ENCODE measurements at regions not wholly inside any gene's neighbourhood (a gene's known extent, or its start where the extent isn't known, plus 50 kb on each side); places are given as distances from the start of the nearest gene placed in this dataset.

DNA sequence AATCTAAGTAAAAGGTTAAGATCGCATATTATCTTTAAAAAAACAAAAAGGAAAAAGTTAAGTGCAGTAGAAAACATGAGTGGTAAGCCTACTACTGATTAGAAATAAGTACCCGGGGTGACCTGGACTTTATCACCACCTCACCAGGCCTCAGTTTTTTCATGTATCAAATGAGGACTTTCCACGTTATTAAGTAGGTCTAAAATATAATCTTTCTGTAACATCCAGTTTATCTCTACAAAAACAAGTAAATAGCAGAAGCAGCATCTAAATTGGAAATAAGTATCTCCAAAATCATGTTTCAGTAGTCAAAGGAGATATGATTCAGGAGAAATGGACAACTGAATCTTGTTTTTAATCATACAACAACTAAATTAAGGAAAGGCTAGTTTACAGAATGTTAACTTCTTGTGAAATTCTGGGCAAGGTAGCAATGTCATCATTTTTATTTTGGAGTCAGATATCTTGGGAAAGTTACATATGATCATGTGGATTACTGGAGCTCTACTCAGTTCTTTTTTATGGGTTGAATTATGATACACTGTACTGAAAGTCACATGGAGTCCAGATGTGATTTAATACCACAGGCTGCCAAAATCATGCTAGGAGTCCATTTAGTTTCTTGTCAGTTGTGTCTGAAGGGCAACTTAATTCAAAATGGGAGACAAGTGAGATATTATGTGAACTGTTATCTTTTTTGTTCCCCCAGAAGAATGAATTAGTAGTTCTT lies 114.7 kb upstream of the PRL start:
- TF ChIP-seq, protein P1, sequence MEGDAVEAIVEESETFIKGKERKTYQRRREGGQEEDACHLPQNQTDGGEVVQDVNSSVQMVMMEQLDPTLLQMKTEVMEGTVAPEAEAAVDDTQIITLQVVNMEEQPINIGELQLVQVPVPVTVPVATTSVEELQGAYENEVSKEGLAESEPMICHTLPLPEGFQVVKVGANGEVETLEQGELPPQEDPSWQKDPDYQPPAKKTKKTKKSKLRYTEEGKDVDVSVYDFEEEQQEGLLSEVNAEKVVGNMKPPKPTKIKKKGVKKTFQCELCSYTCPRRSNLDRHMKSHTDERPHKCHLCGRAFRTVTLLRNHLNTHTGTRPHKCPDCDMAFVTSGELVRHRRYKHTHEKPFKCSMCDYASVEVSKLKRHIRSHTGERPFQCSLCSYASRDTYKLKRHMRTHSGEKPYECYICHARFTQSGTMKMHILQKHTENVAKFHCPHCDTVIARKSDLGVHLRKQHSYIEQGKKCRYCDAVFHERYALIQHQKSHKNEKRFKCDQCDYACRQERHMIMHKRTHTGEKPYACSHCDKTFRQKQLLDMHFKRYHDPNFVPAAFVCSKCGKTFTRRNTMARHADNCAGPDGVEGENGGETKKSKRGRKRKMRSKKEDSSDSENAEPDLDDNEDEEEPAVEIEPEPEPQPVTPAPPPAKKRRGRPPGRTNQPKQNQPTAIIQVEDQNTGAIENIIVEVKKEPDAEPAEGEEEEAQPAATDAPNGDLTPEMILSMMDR (IDR thresholded peaks at IDR 0.05; ENCODE audit: unreplicated experiment), result no peak
- no peak overlapping the region for H3K4me3 Mint-ChIP-seq (ENCODE audit: unreplicated experiment)
- H3K27me3 Mint-ChIP-seq (ENCODE audit: unreplicated experiment), result peaks cover 3% of the 10 kb centered on the region
- no peaks in the 10 kb centered on the region for H3K9me3 Mint-ChIP-seq (ENCODE audit: unreplicated experiment)
- peaks cover 15% of the 10 kb centered on the region for H3K4me1 Mint-ChIP-seq (ENCODE audit: unreplicated experiment)
- DNase-seq (ENCODE audit: low spot score), result no peak
- H3K36me3 Mint-ChIP-seq (ENCODE audit: low read depth, unreplicated experiment), result no peaks in the 10 kb centered on the region
- no peak overlapping the region for H3K27ac Mint-ChIP-seq (ENCODE audit: unreplicated experiment)

DNA sequence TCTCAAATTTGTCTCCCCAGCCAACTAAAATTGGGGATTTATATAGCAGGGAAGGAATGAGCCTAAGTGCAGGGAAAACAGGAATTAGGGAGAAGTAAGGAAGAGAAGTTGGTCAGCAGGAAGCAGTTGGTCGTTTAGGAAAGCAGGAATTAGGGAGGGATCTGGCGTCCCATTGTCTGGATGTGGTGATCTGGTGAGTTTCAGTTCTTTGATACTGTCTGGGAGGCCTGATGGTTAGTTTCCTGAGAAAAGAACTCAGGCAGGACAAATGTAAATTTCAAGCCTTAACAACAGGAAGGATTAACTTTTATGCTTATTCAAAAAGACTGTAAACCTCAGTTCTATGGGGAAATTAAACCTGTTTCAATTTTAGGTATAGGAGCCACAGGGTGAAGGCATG lies 116.2 kb upstream of the PRL start:
- DNase-seq (ENCODE audit: low spot score), result no peak
- TF ChIP-seq, protein P1 (IDR thresholded peaks at IDR 0.05; ENCODE audit: unreplicated experiment), result no peak
- peak overlapping the region; percentile 83 for H3K27ac Mint-ChIP-seq (ENCODE audit: unreplicated experiment)

DNA sequence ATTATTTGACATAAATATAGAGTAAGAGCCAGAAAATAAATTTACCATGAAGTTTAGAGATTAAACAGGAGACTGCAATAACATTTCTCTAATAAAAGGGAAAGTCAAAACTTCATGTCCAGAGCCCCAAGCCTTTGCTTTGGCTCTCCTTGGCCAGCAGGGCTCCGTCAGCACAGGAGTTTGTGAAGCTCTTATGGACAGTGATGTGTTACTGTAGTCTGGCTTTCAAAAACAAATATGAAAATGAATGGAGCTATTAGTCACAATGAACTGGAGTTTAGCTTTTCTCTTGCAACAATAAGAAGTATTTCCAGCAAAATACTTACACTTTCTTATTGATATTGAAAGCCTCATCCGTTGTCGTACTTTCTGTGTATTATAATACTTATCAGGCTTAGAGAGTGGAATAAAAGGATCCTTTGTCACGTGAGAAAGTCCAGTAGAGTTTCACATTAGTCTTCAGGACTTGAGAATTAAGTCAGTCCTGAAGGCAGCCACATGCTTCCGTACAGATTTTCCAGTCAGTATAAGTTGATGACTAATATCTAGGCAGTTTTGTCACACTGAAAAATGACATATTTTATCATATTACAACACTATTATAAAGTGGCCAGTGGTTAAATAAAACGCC lies 117.0 kb upstream of the PRL start:
- no peak for DNase-seq (ENCODE audit: low spot score)

More for the DNA sequence above, 116.2 kb upstream of the PRL start:
- Mint-ChIP-seq H3K4me3 (ENCODE audit: unreplicated experiment) (no peak overlapping the region), H3K4me1 (ENCODE audit: unreplicated experiment) (peaks cover 15% of the 10 kb centered on the region), H3K27me3 (ENCODE audit: unreplicated experiment) (peaks cover 3% of the 10 kb centered on the region), H3K36me3 (ENCODE audit: low read depth, unreplicated experiment) (no peaks in the 10 kb centered on the region), H3K9me3 (ENCODE audit: unreplicated experiment) (no peaks in the 10 kb centered on the region)

DNA sequence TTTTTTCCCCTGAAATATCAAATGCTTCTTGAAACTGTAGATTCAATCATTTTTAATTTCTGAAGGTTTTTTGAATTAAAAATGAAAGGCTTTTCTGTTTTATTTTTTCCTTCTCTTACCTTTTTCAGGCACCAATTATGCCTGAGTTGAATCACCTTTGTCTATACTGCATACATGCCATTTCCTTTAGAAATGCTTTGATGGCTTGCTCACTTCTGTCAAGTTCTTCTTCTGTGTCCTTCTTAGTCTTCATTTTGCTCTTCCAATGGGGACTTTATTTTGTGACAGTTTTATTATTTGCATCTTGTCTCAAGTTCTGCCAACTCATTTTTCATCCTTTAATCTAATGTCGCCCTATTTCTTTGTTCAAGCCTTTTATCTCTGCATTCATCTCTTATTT lies 121.9 kb upstream of the PRL start:
- no peaks in the 10 kb centered on the region for H3K36me3 Mint-ChIP-seq (ENCODE audit: low read depth, unreplicated experiment)
- no peaks in the 10 kb centered on the region for H3K9me3 Mint-ChIP-seq (ENCODE audit: unreplicated experiment)
- H3K4me3 Mint-ChIP-seq (ENCODE audit: unreplicated experiment), result no peak overlapping the region
- H3K4me1 Mint-ChIP-seq (ENCODE audit: unreplicated experiment), result peaks cover 4% of the 10 kb centered on the region
- H3K27me3 Mint-ChIP-seq (ENCODE audit: unreplicated experiment), result no peaks in the 10 kb centered on the region
- TF ChIP-seq, protein P1 (IDR thresholded peaks at IDR 0.05; ENCODE audit: unreplicated experiment), result no peak
- DNase-seq (ENCODE audit: low spot score), result no peak
- H3K27ac Mint-ChIP-seq (ENCODE audit: unreplicated experiment), result no peak overlapping the region

More for the DNA sequence above, 117.0 kb upstream of the PRL start:
- H3K36me3 Mint-ChIP-seq (ENCODE audit: low read depth, unreplicated experiment), result no peaks in the 10 kb centered on the region
- no peaks in the 10 kb centered on the region for H3K9me3 Mint-ChIP-seq (ENCODE audit: unreplicated experiment)
- H3K27ac Mint-ChIP-seq (ENCODE audit: unreplicated experiment), result no peak overlapping the region
- TF ChIP-seq, protein P1 (IDR thresholded peaks at IDR 0.05; ENCODE audit: unreplicated experiment), result no peak
- peaks cover 3% of the 10 kb centered on the region for H3K27me3 Mint-ChIP-seq (ENCODE audit: unreplicated experiment)
- H3K4me1 Mint-ChIP-seq (ENCODE audit: unreplicated experiment), result peaks cover 15% of the 10 kb centered on the region
- H3K4me3 Mint-ChIP-seq (ENCODE audit: unreplicated experiment), result no peak overlapping the region

DNA sequence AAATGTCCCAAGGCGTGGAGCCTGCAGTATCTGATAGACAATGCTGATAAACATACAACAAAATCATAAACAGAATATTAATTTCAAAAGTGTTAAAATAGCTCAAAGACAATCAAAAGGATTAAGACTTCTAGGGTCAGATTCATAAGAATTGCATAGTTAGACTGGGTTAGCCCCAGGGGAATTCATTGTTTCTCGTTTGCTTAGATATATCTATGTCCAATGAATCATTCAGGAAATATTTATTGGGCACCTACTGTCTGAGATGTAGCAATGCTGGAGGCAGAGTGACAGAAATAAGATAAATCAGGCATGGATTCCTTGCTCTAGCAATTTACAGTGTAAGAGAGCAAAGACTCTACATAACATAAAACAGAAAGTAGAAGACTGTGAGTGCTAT lies 124.4 kb upstream of the PRL start:
- Mint-ChIP-seq H3K27ac (ENCODE audit: unreplicated experiment) (no peak overlapping the region), H3K9me3 (ENCODE audit: unreplicated experiment) (no peaks in the 10 kb centered on the region), H3K4me3 (ENCODE audit: unreplicated experiment) (no peak overlapping the region), H3K27me3 (ENCODE audit: unreplicated experiment) (no peaks in the 10 kb centered on the region), H3K4me1 (ENCODE audit: unreplicated experiment) (no peaks in the 10 kb centered on the region), H3K36me3 (ENCODE audit: low read depth, unreplicated experiment) (no peaks in the 10 kb centered on the region)
- TF ChIP-seq, protein P1 (IDR thresholded peaks at IDR 0.05; ENCODE audit: unreplicated experiment), result no peak
- no peak for DNase-seq (ENCODE audit: low spot score)

Measured in endothelial cell (in vitro differentiated cells).